CD4-positive, alpha-beta T cell treated with Interleukin-15 for 1 hour (primary cell): ENCODE measurements at regions not wholly inside any gene's neighbourhood (a gene's known extent, or its start where the extent isn't known, plus 50 kb on each side); places are given as distances from the start of the nearest gene placed in this dataset.

Experiments
- DNase-seq: peaks from one replicate; pipeline ENCODE4 v3.0.0-alpha.2; 2020

DNA sequence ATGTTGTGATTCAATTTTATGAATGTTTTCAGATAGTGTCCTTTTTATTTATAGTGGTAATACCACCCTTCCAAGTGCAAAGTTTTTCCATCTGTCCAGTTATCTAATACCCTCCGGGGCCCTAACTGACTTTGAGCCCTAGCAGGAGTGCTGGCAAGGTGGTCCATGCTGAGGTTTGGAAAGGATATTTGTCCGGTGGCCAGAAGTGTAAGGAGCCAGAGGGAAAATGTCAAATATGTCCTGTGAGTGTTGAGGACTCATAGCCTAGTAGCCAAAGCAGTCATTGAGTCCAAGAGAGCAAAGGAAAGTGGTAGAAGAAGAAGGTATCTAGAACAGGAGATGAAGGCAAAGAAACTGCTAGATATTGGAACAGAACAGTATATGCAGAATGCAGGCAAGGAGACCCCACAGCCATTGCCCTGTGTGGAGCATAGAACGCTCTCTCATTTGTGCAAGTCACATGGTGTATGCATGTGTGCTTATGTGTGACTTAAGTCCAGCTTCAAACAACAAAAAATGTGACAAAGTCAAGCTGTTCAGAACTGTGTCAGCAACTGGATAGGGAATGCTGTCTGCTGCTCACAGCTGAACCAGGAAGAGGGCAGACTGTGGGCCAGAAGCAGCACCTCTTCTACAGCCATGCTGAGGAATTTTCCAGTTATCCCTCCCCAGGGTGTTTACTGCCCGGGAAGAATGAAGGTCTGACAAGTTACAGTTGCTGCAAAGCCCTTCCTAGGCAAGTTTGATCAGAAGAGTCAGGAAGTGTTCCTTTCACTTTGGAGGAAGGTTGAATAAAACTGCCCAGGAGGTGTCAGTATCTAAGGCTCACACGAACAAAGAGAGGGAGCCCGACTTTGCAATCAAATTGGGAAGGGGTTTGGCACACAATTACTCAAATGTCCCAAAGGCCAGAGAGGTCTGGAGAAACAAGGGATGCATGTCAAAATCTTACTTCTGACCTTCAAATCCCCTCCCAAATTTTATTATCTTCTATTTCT is 463.3 kb upstream of the DMAC1 start:
- no peak for DNase-seq

DNA sequence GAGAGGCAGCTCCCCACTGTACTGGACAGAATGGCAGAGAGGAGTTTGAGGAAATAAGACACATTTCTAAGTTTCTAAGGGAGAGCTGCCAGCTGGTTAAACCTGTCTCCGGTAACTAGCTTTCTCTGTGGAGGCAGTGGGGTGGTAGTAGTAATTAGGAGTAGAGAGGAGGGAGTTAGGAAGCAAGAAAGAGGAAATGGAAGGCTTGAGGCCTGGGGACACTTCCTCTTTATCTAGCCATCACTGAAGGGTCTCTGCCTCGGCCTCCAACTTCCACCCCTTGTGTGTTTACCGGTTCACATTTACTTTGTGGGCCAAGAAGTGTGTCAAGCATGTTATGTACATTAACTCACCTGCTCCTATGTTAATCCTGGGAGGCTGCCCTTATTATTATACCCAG is 462.2 kb upstream of the DMAC1 start:
- DNase-seq = no peak

DNA sequence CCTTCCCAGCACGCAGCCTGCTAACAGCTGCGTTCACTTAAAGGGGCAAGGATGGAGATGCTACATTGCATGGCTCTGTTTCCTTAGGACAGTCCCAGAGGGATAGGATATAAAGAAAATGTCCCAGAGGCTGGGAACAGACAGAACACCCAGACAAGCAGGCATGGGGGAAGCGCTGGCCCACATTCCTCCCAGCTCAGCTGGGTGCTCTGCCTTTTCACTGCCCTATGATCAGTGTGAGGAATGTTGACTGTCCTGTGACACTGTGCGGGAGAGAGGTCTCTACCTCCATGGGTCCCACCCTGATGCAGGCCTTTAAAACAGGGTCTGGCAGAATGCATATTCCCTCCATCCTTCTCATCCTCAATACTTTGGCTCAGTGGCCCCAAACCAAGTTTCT is 459.4 kb upstream of the DMAC1 start:
- DNase-seq = no peak

DNA sequence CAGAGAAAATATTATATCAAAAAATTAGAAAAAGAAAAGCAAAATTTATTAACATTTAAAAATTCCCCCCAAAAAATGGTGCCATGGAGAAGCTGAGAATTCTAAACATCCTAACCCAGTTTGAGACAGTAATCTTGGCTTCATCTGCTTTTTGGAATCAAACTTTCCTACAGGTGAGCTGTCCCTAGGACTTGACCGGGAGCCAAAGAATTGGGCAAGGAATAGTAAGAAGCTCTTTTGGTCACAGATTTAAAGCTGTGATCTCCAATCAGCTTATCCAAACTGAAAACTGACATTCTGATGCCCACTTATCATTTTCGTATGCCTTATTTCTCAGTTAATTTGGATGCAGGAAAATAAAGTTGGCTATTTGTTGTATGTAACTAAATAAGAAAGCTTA is 457.3 kb upstream of the DMAC1 start:
- DNase-seq = no peak

DNA sequence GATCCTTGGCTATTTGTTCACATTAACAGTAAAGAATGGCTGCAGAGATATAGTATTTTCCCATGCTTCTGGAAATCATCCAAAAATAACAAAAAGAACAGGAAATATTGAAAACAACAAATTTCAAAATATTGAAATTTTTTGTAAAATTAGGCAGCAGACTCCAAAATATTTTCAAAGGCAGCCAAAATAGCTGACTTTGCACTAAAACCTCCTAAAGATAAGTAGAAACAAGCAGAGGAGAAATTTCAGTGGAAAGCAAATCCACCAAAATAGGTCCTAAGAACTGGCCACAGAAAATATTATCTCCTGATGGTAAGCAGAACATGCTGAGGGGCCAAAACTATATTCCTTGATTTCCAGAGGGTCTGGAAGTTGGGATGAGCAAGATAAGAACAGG is 456.3 kb upstream of the DMAC1 start:
- DNase-seq = no peak

DNA sequence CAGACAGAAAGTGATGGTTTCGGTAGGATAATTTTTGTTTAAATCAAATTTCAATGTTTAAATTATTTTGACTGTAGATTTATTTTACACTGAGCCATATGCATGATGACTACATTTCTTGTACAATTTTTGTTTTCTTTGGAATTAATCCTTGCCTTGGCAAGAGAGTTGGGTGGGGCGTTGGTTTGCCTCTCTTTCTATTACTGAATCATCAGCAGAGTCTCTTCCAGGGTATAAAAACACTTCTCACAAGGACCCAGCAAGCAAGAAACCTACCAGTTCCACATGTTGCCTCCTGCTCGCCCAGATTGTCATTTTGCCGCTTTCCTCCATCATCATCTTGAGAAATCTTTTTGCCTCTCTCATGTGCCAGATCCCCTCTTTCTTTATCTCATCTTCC is 455.0 kb upstream of the DMAC1 start:
- DNase-seq = no peak

DNA sequence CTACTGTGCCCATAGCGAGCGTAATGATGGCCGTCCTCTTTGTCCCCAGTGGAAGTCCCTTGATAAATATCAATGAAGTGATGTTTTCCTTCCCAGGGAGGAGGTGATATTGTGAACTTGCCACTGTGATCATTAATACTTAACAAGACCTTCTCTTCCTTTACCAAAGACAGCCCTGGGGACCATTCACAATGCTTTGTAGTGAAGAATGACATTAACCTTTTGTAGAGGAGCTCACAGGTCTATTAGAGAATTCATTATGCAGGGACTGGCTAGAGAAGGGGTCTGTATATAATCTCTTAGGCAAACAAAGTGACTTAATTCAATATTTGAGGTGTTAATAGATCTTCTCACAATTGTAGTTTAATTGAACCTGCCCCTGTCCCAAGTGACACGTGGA is 452.9 kb upstream of the DMAC1 start:
- no peak for DNase-seq

DNA sequence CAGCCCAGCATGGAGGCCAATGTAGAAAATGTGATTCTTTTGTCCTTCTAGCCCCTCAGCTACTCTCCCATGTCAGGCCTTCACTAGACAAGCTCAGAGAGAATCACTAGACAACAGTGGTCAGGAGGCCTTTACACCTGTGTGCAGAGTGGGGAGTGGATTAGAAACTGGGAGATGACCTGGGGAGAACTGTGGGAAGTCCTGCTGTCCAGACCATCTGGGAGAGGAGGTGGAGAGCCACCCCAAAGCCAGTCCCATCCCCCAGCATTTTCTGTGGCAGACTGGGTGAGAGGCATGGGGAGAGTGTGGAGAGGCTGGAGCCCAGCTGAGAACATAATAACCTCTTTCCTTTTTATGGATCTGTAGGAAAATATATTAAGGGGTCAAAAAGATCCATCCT is 452.0 kb upstream of the DMAC1 start:
- no peak for DNase-seq

DNA sequence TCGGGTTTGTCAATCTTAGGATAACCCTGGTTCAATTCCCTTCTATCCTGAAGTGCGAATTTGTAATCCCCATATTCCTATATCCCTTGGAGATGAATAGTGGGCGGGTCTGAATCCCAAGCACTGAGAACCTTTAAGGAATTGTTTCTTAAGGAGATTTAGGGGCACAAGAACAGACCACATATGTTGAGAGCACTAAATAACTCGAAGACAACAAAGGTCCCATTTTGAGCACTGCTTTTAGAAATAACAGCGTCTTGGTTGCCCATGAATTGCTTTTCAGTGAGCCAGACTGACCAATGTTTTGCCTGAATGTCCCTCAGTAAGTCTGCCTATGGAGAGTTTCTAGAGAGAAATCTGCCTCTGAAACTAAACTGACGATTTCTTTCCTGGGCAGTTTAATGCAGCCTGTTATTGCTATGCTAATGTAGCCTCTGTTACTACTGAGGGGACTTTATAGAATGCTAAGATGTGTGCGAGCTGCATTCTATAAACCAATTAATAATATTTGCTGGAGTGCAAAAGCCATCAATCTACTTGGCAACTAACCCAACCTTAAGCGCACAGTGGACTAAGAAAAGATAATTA is 445.0 kb upstream of the DMAC1 start:
- DNase-seq = no peak

DNA sequence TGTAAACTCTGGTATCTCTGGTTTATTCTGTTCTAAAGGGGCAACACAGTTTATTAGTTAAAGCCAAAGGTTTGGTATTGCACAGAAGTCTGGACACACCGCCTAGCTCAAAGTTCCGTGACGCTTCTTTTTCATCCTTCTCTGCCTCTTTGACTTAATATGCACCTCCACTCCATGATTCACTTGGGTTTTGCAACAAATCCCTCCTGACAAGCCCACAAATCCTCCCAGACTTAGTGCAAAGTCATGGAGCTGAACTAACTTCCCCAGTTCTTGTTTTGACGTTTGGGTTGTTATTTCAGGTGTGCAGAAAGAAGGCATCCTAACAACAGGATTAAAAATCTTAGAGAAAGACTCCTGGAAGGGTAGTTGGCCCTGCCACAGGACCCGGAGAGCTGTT is 441.6 kb upstream of the DMAC1 start:
- no peak for DNase-seq

DNA sequence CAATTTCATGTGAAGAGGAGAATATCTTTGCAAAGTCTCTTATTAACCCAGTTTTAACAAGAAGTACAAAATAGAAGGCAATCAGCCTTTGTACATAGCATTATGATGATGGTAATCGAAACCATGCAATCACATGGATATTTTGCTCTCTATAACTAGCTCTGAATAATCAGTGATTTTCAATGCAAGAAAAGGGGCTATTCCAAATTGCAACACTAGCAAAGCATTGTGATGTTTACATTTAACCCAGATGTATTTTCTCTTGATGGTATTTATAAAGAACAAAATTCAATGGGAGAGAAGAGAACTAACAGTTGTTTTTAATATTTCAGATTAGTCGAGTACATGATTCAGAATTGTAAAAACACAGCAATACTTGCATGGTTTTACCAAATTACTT is 437.5 kb upstream of the DMAC1 start:
- no peak for DNase-seq

DNA sequence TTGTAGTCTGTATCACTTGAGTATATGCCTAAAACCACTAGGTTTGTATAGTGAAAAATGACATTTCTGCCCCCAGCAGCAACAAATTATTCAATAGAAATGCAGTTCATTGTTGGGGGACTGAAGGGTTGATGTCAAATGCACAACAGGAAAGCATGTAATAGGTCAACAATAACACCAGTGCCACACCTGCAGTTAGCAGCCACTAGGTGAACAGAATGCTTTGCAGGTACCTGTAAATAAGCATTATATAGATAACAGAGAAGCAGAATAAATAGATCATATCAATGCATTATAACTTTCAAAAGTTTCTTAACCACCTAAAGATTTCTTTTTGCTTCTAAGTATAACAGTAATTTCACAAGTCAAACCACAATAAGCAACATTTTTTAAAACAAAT is 435.9 kb upstream of the DMAC1 start:
- no peak for DNase-seq

DNA sequence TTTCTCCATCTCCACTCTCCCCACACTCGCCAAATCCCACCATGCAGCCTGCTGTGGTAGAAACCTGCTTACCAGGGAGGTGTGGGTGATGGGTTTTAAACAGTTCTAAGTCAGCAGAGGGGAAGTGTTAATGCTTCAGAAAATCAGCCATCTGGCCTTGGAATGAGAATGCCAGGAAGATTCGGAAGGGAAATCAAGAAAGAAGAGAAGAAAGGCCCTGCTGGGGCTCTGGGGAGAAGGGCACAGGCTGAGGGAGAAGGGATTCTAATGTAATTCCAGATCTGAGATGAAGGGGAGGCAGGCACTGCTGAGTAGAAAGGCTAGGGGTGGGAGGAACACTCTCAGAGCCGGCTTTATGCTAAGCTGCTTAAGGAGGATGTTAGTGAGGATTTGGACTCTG is 434.7 kb upstream of the DMAC1 start:
- DNase-seq = no peak

DNA sequence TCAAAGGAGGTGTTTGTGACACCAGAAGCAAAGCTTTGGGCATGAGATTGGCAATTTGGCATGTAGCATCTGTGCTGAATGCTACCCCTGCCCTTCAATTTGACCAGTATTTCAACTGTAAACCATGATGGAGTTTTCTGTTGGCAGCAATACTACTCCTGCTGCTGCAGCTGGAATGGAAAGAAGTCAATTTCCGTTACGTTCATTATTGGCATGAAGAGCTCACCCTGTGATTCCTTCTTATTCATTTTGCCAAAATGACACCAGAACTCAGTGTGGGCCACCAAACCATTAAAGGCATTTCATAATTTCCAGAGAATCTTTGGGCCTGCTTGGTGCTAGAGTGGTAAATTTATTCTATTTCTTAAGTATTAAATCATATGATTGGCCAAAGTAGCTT is 433.1 kb upstream of the DMAC1 start:
- DNase-seq = no peak

DNA sequence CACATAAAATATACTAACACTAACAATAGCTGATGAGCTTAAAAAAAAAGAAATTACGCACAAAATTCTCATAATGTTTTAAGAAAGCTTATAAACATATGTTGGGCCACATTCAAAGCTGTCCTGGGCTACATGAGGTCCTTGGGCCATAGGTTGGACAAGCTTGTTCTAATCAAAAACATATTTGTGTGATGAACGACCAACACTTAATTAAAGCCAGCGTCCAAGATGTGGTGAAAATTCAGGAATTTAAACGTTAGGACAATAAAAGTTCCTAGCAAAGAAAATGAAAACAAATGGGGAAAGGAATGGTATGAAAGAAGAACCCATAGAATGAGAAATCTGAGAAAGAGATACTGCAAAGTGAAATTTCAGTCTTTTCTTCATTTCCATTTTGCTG is 429.6 kb upstream of the DMAC1 start:
- no peak for DNase-seq

DNA sequence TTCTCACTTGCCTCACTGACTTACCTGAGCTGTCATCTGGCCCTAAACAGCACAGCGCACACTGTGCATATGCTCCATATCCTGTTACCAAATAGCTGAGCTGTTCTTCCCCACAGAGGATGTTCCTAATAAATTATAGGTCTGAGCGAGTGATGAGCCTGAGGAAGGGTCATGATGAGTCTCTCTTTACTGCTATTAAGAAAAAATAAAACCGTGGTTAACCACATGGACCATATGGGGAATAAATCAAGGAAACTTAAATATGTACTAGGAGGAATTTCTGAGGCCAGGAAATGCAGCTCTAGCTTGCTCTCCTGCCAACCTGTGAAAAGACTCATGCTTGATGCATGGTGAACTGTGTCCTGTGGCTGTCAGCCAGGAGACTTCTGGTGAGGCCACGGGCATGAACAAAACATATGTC is 424.8 kb upstream of the DMAC1 start:
- DNase-seq = no peak

DNA sequence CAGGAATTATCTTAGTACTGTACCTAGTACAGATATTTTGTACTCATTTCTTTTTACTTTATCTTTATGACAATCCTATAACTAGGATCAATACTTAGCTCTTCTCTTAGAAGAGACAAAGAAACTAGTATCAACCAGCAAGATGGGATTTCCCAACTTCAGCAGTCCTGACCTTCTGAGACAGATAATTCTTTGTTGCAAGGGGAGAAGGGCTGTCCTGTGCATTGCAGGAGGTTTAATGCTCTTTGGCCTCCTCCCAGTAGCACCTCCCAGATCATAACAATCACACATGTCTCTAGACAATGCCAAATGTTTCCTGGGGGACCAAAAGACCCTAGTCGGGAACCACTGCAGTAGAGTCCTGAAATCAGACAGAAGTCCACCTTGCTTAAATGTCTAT is 424.3 kb upstream of the DMAC1 start:
- DNase-seq = no peak

DNA sequence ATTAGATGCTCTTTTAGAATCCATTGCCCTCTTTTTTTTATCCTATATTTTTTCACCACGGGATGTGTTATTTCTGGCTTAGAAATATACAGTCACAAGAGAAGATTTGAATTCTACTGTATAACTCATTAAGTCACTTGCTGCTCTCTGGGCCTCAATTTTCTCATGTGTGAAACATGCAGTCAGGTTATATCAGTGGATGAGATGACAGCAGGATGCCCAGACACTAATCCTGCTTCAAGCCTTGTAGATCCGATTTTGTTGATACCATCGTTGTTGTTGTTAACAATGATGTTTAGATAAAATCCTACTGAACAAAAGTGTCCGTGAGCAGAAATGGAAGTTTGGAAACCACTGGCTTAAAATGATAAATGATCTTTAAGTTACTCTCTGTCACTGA is 421.9 kb upstream of the DMAC1 start:
- DNase-seq = no peak

DNA sequence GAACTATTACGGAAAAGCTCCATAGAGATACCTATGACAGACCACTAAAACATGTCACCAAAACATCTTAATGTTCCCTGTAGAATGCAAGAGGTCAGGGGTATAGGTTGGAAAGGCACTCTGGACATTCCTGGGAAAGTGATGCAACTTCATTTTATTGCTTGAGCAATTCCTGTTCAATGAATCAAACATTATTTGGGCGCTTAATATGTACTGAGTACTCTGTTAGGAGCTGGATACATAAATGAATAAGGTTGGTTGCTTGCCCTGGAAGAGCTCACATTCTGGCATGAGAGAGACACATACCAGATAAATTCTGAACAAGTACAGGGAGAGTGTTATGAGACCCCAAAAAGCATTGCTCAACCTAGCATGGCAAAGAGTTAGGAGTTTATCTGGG is 408.9 kb upstream of the DMAC1 start:
- no peak for DNase-seq

DNA sequence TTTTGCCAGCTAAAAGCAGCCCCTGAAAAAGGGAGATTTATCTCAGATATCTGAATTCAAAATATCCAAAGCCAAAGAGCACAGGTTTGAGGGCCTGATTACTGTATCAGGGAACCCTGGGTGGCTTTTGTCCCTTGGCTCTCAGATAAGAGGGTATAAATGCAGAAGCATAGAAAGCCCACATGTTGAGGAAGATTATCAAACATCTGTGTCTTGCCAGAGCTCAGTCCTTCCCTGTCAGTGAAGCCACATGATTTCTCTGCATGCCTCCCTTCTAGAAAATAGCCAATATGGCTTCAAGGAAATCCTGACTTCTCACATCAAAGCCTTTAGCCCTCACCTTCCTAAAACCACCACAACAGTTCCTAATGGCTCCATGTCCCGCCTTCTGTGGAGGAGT is 408.0 kb upstream of the DMAC1 start:
- no peak for DNase-seq

DNA sequence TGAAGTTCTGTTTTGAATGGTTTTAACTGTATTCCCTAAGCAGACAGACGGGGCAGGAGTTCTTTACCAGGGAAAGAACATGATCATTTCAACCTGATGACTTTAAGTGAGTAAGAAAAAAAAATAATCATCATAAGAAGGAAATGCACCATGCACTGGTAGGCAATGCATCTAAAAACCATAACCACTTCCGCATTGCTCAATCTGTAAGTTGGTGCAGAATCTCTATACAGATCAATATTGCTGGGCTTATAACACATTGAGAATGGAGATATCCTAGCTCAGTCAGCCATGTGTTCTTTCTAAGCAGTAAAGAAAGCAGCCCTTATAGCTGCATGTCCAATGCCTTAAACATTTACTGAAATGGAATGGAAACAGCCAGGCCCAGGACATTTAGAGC is 407.1 kb upstream of the DMAC1 start:
- no peak for DNase-seq

DNA sequence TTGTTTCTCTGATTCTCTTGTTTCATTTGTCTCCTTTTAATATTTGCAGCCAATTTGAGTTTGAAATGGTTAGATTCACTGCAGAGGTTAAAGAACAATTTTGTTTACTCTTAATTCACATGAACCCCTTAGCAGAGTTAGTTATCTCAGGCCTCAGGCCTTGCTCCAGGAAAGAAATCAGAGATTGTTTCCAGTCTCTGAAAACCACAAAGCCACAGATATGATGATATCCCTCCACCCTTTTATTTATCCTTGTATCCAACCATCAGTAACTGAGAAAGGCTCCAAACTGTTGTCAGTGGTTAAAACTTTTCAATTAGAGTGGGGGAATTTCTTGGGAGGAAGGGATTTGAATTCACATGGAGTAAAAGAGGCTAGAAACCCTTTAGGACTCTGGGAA is 406.0 kb upstream of the DMAC1 start:
- DNase-seq = no peak

DNA sequence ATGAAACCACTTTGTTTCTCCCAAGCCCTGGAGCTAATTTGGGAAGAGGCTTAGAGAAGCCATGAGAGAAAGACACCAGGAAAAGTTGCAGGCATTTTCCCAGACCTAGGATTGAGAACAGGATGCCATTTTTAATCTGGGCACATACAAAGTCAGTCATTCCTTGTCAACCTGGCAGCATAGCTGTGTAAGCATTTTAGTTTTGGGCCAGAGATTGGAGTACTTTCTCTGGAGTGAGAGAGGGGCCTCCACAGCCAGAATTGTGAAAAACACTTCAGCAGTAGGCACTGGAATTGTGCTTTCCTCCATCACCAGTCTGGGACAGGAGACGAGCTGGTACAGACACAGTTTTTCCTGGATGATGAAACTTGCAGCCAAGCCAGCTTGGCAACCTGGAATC is 390.3 kb upstream of the DMAC1 start:
- no peak for DNase-seq

DNA sequence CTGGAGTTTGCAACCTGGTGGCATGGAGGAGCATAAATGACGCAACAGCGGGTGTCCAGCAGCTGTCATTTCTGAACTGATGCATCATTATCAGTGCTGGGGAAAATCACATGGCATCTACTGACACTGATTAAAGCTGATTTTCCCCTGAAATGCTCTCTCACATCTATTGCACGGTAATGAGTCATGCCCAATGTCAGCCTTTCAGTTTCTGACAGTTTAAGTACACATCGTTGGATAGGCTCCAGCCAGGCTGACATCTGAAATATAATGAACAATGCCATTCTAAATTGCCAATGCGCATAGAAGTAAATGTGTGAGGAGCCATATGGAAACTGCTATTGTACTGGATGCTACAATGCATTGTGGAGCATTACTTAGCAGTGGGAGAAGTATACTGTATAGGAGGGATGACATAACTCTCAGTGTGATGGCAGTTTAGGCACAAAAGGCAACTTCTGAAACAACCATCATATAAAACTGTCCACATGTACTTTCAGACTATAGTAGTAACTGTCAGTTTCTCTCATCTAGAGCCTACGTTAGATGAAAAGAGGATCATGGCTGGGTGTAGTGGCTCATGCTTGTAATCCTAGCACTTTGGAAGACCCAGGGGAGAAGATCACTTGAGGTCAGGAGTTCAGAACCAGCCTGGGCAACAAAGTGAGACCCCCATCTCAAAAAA is 389.3 kb upstream of the DMAC1 start:
- no peak for DNase-seq
